Endothelial cell of umbilical vein (primary cell): ENCODE measurements at regions not wholly inside any gene's neighbourhood (a gene's known extent, or its start where the extent isn't known, plus 50 kb on each side); places are given as distances from the start of the nearest gene placed in this dataset.

ENCODE experiments used
- BruUV-seq: library from RNA; stranded (reverse); fragments of 400-500 nt; replicated peaks from 2 replicates; lab custom pipeline; 2021; lab: Mats Ljungman, UMichigan
- CTCF ChIA-PET: fragments of 300-600, 350-600 bp; sonication (Branson Sonifier 250); formaldehyde crosslinking; loops from one replicate; lab custom pipeline; 2021; ENCODE audit warnings: antibody characterized with exemption, inconsistent platforms; lab: Charles Lee
- POLR2A ChIA-PET: fragments of 300-600, 350-600 bp; sonication (Branson Sonifier 250); formaldehyde crosslinking; loops from one replicate; lab custom pipeline; 2021; ENCODE audit warnings: antibody characterized with exemption, inconsistent platforms; lab: Charles Lee
- DNase-seq: peaks from one replicate; pipeline ENCODE4 v3.0.0-alpha.2; 2011; ENCODE audit warnings: low read depth, low spot score
- FAIRE-seq: peaks from 2 replicates; lab custom pipeline; 2011; peaks lifted over from hg19 to GRCh38; lab: Jason Lieb, UNC
- H2AFZ ChIP-seq: 2 replicates; pipeline ENCODE4 v1.6.0; 2012; ENCODE audit warnings: low read depth, low read length, control low read depth, inconsistent platforms
- H3K27ac ChIP-seq: 2 replicates; pipeline ENCODE4 v1.5.1; 2011; ENCODE audit warnings: low read depth, mild to moderate bottlenecking, control low read depth, low read length, moderate library complexity; ENCODE audit not compliant: insufficient read depth
- H3K27me3 ChIP-seq, 2 experiments: 2 replicates each; pipeline versions ENCODE4 v1.6.0 to v1.6.1; 2011; ENCODE audit warnings: low read length in 2 of 2, mixed read lengths in 1 of 2; ENCODE audit not compliant: control insufficient read depth in 2 of 2, insufficient read depth in 2 of 2
- H3K36me3 ChIP-seq, 2 experiments: 2 replicates in 1 of 2; 3 replicates in 1 of 2; pipeline ENCODE4 v1.5.1; 2011; ENCODE audit warnings: low read length in 2 of 2, mild to moderate bottlenecking in 1 of 2, moderate library complexity in 1 of 2; ENCODE audit not compliant: control insufficient read depth in 2 of 2, insufficient read depth in 2 of 2; ENCODE audit errors: extremely low read depth in 1 of 2
- H3K4me1 ChIP-seq: 3 replicates; pipeline ENCODE4 v1.5.1; 2011; ENCODE audit warnings: mild to moderate bottlenecking, low read length; ENCODE audit not compliant: control insufficient read depth, insufficient read depth; ENCODE audit errors: extremely low read depth
- H3K4me2 ChIP-seq: 2 replicates; pipeline ENCODE4 v1.6.1; 2011; ENCODE audit warnings: low read length, control low read depth, mixed read lengths; ENCODE audit not compliant: insufficient read depth
- H3K4me3 ChIP-seq, 3 experiments: fragments of 200-600 bp in 1 of 3; sonication (generic), shearing (Covaris generic) in 1 of 3; replicated peaks in 1 of 3; 2 replicates each; pipeline ENCODE4 v1.5.1; 2011 to 2016; ENCODE audit warnings: control low read depth in 3 of 3, low read length in 3 of 3, mild to moderate bottlenecking in 2 of 3, inconsistent platforms in 1 of 3, low read depth in 1 of 3, moderate library complexity in 1 of 3; ENCODE audit not compliant: insufficient read depth in 1 of 3
- H3K79me2 ChIP-seq: 2 replicates; pipeline ENCODE4 v1.6.0; 2012; ENCODE audit warnings: low read length, inconsistent platforms; ENCODE audit not compliant: control insufficient read depth, insufficient read depth
- H3K9ac ChIP-seq: replicated peaks from 2 replicates; pipeline ENCODE3; 2011; ENCODE audit warnings: low read length, control low read depth; ENCODE audit not compliant: insufficient read depth; ENCODE audit errors: extremely low read depth
- H3K9me1 ChIP-seq: replicated peaks from 3 replicates; pipeline ENCODE4 v1.6.0; 2011; ENCODE audit warnings: mild to moderate bottlenecking, low read length; ENCODE audit not compliant: control insufficient read depth, insufficient read depth; ENCODE audit errors: extremely low read depth
- H3K9me3 ChIP-seq: replicated peaks from 2 replicates; pipeline ENCODE4 v1.5.1; 2012; ENCODE audit warnings: low read length, inconsistent platforms; ENCODE audit not compliant: control insufficient read depth, insufficient read depth
- H4K20me1 ChIP-seq: replicated peaks from 2 replicates; pipeline ENCODE3; 2011; ENCODE audit warnings: mild to moderate bottlenecking, low read length; ENCODE audit not compliant: control insufficient read depth, insufficient read depth; ENCODE audit errors: extremely low read depth
- EZH2 ChIP-seq: IDR thresholded peaks from 2 replicates; pipeline ENCODE4 v1.6.1; 2012; ENCODE audit warnings: borderline replicate concordance, low read depth, mild to moderate bottlenecking, moderate library complexity, low read length, inconsistent platforms; ENCODE audit not compliant: severe bottlenecking
- FOS ChIP-seq: IDR thresholded peaks from 2 replicates; pipeline ENCODE4 v1.6.1; 2011; ENCODE audit warnings: mild to moderate bottlenecking, low read length, moderate library complexity, borderline replicate concordance; ENCODE audit not compliant: insufficient read depth
- GATA2 ChIP-seq: IDR thresholded peaks from 2 replicates; pipeline ENCODE4 v1.7.0; 2011; ENCODE audit warnings: low read depth, mild to moderate bottlenecking, moderate library complexity, mixed read lengths, low read length; ENCODE audit not compliant: insufficient read length, insufficient read depth
- JUN ChIP-seq: IDR thresholded peaks from 2 replicates; pipeline ENCODE4 v1.6.1; 2011; ENCODE audit warnings: borderline replicate concordance, low read depth; ENCODE audit not compliant: insufficient read length, insufficient read depth
- MYC ChIP-seq: IDR thresholded peaks from one replicate; pipeline ENCODE4 v1.6.1; 2011; ENCODE audit warnings: mild to moderate bottlenecking, low read depth, low read length
- POLR2A ChIP-seq: IDR thresholded peaks from 2 replicates; pipeline ENCODE4 v1.6.1; 2012; ENCODE audit warnings: low read depth, mild to moderate bottlenecking, control low read depth, low read length
- POLR2AphosphoS5 ChIP-seq: IDR thresholded peaks from 2 replicates; pipeline ENCODE4 v1.6.1; 2012; ENCODE audit warnings: low read depth, mild to moderate bottlenecking, control low read depth, low read length, moderate library complexity; ENCODE audit not compliant: insufficient read depth
- dilution Hi-C: fragments of 300-500 bp; cut with MboI; formaldehyde crosslinking; loops from one replicate; pipeline ENCODE4 v1.15.0; 2019; ENCODE audit warnings: low sequenced_read_pairs; ENCODE audit not compliant: extremely low pct_ligation_motif_present
- intact Hi-C: fragments of 100-400 bp; cut with micrococcal nuclease; formaldehyde crosslinking; loops from one replicate; pipeline ENCODE4 v1.10.0; 2022
- TF ChIP-seq, protein P1 (sequence below): IDR thresholded peaks from 2 replicates; pipeline ENCODE4 v1.6.1; 2011; ENCODE audit not compliant: insufficient read depth, insufficient read length
- TF ChIP-seq, protein P2 (sequence below), 2 donors: IDR thresholded peaks; 1 replicate in 1 of 2; 2 replicates in 1 of 2; pipeline ENCODE4 v1.5.1; 2011; ENCODE audit warnings: low read length in 2 of 2, mild to moderate bottlenecking in 2 of 2, moderate library complexity in 2 of 2, control low read depth in 1 of 2, inconsistent platforms in 1 of 2, low read depth in 1 of 2; ENCODE audit not compliant: insufficient read depth in 1 of 2; ENCODE audit errors: extremely low read depth in 1 of 2

DNA sequence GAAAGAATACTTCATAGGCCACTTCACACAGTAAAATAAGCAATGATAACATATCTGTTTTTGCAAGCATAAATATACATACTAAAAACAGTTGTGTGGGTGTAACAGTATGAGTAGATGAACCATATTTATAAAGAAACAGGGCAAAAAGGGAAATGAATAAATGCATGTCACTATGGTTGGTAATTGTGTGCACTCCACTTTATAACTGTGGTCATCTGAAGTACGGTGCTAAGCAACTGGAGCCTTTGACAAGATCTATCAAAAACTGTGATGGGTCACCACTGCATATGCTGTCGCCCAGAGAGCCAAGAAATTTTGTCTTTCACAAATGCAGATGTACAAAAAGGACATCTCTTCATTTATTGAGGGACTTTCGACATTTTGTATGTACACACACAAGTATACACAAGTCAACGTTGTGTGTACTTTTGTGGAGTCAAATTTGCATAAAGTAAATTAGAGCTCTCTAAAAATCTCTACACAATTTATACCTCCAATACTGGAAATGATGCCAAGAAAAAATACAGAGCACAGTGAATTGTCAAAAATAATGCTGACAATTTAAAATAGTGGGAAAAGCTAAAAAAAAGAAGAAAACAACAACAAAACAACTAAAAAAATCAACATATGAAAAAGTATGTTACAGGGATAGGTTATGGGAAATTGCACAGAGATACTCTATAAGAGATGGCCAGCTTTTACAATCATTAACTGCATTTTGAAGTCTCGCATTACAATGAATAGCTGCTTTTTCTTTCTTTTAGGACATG lies 123.1 kb upstream of the ENPEP start:
- Histone ChIP-seq H3K4me3 (no peak overlapping the region), H3K4me2 (no peak overlapping the region), H3K36me3 (no peaks in the 10 kb centered on the region), H3K9me3 (no peaks in the 10 kb centered on the region), H3K9me1 (no peaks in the 10 kb centered on the region), H3K27ac (no peak overlapping the region), H2AFZ (no peak overlapping the region), H4K20me1 (no peaks in the 10 kb centered on the region), H3K79me2 (no peaks in the 10 kb centered on the region), H3K27me3 (no peaks in the 10 kb centered on the region), H3K9ac (no peak overlapping the region), H3K4me1 (no peaks in the 10 kb centered on the region)
- dilution Hi-C loops, result no loop called here
- CTCF ChIA-PET, result interaction anchor here (2.1 kb wide), 1 partner anchor 8 kb away, joined by 8 read pairs; no protein-coding TSS in a partner anchor
- TF ChIP-seq POLR2A (no peak), MYC (no peak), GATA2 (no peak), EZH2 (no peak), POLR2AphosphoS5 (no peak), FOS (no peak), JUN (no peak)
- TF ChIP-seq, protein P1, sequence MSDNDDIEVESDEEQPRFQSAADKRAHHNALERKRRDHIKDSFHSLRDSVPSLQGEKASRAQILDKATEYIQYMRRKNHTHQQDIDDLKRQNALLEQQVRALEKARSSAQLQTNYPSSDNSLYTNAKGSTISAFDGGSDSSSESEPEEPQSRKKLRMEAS, result no peak
- TF ChIP-seq, protein P2, sequence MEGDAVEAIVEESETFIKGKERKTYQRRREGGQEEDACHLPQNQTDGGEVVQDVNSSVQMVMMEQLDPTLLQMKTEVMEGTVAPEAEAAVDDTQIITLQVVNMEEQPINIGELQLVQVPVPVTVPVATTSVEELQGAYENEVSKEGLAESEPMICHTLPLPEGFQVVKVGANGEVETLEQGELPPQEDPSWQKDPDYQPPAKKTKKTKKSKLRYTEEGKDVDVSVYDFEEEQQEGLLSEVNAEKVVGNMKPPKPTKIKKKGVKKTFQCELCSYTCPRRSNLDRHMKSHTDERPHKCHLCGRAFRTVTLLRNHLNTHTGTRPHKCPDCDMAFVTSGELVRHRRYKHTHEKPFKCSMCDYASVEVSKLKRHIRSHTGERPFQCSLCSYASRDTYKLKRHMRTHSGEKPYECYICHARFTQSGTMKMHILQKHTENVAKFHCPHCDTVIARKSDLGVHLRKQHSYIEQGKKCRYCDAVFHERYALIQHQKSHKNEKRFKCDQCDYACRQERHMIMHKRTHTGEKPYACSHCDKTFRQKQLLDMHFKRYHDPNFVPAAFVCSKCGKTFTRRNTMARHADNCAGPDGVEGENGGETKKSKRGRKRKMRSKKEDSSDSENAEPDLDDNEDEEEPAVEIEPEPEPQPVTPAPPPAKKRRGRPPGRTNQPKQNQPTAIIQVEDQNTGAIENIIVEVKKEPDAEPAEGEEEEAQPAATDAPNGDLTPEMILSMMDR (IDR thresholded peaks at IDR 0.05; ENCODE audit: extremely low read depth in 1 of 2, insufficient read depth in 1 of 2, low read depth in 1 of 2, low read length in 2 of 2), result no peak
- FAIRE-seq (no peak), DNase-seq (no peak)
- no TSS peak for BruUV-seq
- POLR2A ChIA-PET, result no interaction called here
- intact Hi-C loops, result no loop called here
